Nephron progenitor cell (in vitro differentiated cells): ENCODE measurements at regions not wholly inside any gene's neighbourhood (a gene's known extent, or its start where the extent isn't known, plus 50 kb on each side); places are given as distances from the start of the nearest gene placed in this dataset.

Experiments
- DNase-seq: peaks from one replicate; pipeline ENCODE4 v3.0.0; 2021
- H3K27ac Mint-ChIP-seq: 2 replicates; pipeline ENCODE4 v1.8.0; 2021; ENCODE audit warnings: mild to moderate bottlenecking, moderate library complexity, mixed read lengths
- H3K27me3 Mint-ChIP-seq: 2 replicates; pipeline ENCODE4 v1.8.0; 2021; ENCODE audit warnings: mild to moderate bottlenecking, low read depth, mixed read lengths; ENCODE audit not compliant: poor library complexity
- H3K36me3 Mint-ChIP-seq: 2 replicates; pipeline ENCODE4 v1.8.0; 2021; ENCODE audit warnings: low read depth, mixed read lengths
- H3K4me1 Mint-ChIP-seq: 2 replicates; pipeline ENCODE4 v1.8.0; 2021; ENCODE audit warnings: mixed read lengths
- H3K4me3 Mint-ChIP-seq: 2 replicates; pipeline ENCODE4 v1.8.0; 2021; ENCODE audit warnings: mild to moderate bottlenecking, moderate library complexity, mixed read lengths
- H3K9me3 Mint-ChIP-seq: 2 replicates; pipeline ENCODE4 v1.8.0; 2021; ENCODE audit warnings: mild to moderate bottlenecking, moderate library complexity, mixed read lengths
- CTCF ChIP-seq: fragments of 200-600 bp; sonication (generic); IDR thresholded peaks from 2 replicates; pipeline ENCODE4 v1.5.0; 2021; ENCODE audit warnings: antibody characterized with exemption

GRCh38 chr1:78408810-78409209 is 82.0 kb upstream of the PTGFR start:
- no peak for TF ChIP-seq CTCF
- DNase-seq, result no peak
- Mint-ChIP-seq H3K4me1 (no peaks in the 10 kb centered on the region), H3K9me3 (peaks cover 28% of the 10 kb centered on the region), H3K27ac (no peak overlapping the region), H3K36me3 (no peaks in the 10 kb centered on the region), H3K27me3 (peaks cover 17% of the 10 kb centered on the region), H3K4me3 (no peak overlapping the region)

- Mint-ChIP-seq H3K4me1 (no peaks in the 10 kb centered on the region), H3K4me3 (no peak overlapping the region), H3K9me3 (peaks cover 28% of the 10 kb centered on the region), H3K27ac (no peak overlapping the region), H3K27me3 (peaks cover 17% of the 10 kb centered on the region), H3K36me3 (no peaks in the 10 kb centered on the region)
- no peak for DNase-seq
- TF ChIP-seq CTCF, result no peak
These were observed 80.1 kb upstream of the PTGFR start for GRCh38 chr1:78410643-78411042.

GRCh38 chr1:78411707-78412106 is 79.1 kb upstream of the PTGFR start:
- Mint-ChIP-seq H3K27me3 (peaks cover 15% of the 10 kb centered on the region), H3K4me1 (no peaks in the 10 kb centered on the region), H3K9me3 (peaks cover 28% of the 10 kb centered on the region), H3K36me3 (no peaks in the 10 kb centered on the region), H3K4me3 (no peak overlapping the region), H3K27ac (no peak overlapping the region)
- no peak for DNase-seq
- TF ChIP-seq CTCF, result no peak

GRCh38 chr1:78415165-78415564 is 75.6 kb upstream of the PTGFR start:
- H3K27ac Mint-ChIP-seq, result no peak overlapping the region
- no peaks in the 10 kb centered on the region for H3K4me1 Mint-ChIP-seq
- H3K27me3 Mint-ChIP-seq, result peaks cover 15% of the 10 kb centered on the region
- no peak for DNase-seq
- no peak overlapping the region for H3K4me3 Mint-ChIP-seq
- H3K36me3 Mint-ChIP-seq, result no peaks in the 10 kb centered on the region
- H3K9me3 Mint-ChIP-seq, result peaks cover 28% of the 10 kb centered on the region
- TF ChIP-seq CTCF, result no peak

- Mint-ChIP-seq H3K9me3 (no peaks in the 10 kb centered on the region), H3K27ac (no peak overlapping the region), H3K4me3 (no peak overlapping the region), H3K36me3 (no peaks in the 10 kb centered on the region), H3K27me3 (peaks cover 2% of the 10 kb centered on the region), H3K4me1 (no peaks in the 10 kb centered on the region)
- no peak for TF ChIP-seq CTCF
- no peak for DNase-seq
These were observed 71.5 kb upstream of the PTGFR start for GRCh38 chr1:78419309-78419708.

GRCh38 chr1:78420181-78420580 is 70.6 kb upstream of the PTGFR start:
- H3K4me3 Mint-ChIP-seq, result no peak overlapping the region

More at GRCh38 chr1:78420181-78420580, 70.6 kb upstream of the PTGFR start:
- no peak for TF ChIP-seq CTCF
- no peaks in the 10 kb centered on the region for H3K4me1 Mint-ChIP-seq
- H3K27me3 Mint-ChIP-seq, result peaks cover 2% of the 10 kb centered on the region
- DNase-seq, result no peak
- H3K9me3 Mint-ChIP-seq, result no peaks in the 10 kb centered on the region
- no peaks in the 10 kb centered on the region for H3K36me3 Mint-ChIP-seq
- H3K27ac Mint-ChIP-seq, result no peak overlapping the region
